ENCODE measurements at regions not wholly inside any gene's neighbourhood (a gene's known extent, or its start where the extent isn't known, plus 50 kb on each side); places are given as distances from the start of the nearest gene placed in this dataset.
"Not testable (repeated sequence)": the region's sequence is repeated elsewhere in the genome, so short reads cannot be mapped to it uniquely, and the experiment has no call there.

GRCh38 chr6:150147-150546 lies 142.1 kb upstream of the DUSP22 start:
- not testable (repeated sequence) for TF ChIP-seq POLR2A (IDR thresholded peaks at IDR 0.05)
- TF ChIP-seq, protein P1, sequence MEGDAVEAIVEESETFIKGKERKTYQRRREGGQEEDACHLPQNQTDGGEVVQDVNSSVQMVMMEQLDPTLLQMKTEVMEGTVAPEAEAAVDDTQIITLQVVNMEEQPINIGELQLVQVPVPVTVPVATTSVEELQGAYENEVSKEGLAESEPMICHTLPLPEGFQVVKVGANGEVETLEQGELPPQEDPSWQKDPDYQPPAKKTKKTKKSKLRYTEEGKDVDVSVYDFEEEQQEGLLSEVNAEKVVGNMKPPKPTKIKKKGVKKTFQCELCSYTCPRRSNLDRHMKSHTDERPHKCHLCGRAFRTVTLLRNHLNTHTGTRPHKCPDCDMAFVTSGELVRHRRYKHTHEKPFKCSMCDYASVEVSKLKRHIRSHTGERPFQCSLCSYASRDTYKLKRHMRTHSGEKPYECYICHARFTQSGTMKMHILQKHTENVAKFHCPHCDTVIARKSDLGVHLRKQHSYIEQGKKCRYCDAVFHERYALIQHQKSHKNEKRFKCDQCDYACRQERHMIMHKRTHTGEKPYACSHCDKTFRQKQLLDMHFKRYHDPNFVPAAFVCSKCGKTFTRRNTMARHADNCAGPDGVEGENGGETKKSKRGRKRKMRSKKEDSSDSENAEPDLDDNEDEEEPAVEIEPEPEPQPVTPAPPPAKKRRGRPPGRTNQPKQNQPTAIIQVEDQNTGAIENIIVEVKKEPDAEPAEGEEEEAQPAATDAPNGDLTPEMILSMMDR (IDR thresholded peaks at IDR 0.05), result not testable (repeated sequence)

Data from lower leg skin (tissue), 3 donors.